ENCODE measurements at regions not wholly inside any gene's neighbourhood (a gene's known extent, or its start where the extent isn't known, plus 50 kb on each side); places are given as distances from the start of the nearest gene placed in this dataset.

GRCh38 chr4:45751877-45752530, 371.9 kb downstream of the GABRG1 start:
- TF ChIP-seq CTCF (IDR thresholded peaks at IDR 0.05), result no peak
- TF ChIP-seq POLR2A (IDR thresholded peaks at IDR 0.05), result no peak

Data from right lobe of liver (tissue), 4 donors.